ENCODE measurements at regions not wholly inside any gene's neighbourhood (a gene's known extent, or its start where the extent isn't known, plus 50 kb on each side); places are given as distances from the start of the nearest gene placed in this dataset.

GRCh38 chr13:37274569-37275497 lies 169.4 kb upstream of the CSNK1A1L start:
- DNase-seq (ENCODE audit: low read depth), result no peak
- no peak overlapping the region for H3K4me3 ChIP-seq (ENCODE audit: low read depth, low read length)
- TF ChIP-seq CTCF (IDR thresholded peaks at IDR 0.05; ENCODE audit: low read depth, low read length, missing control alignments), result no peak
- in situ Hi-C loops (cut with HindIII; ENCODE audit: low sequenced_read_pairs), result loop anchor here (5.0 kb wide), 1 partner anchor 57 kb away; no protein-coding TSS in a partner anchor

- DNase-seq (ENCODE audit: low read depth), result no peak
These were observed 168.4 kb upstream of the CSNK1A1L start for GRCh38 chr13:37273836-37274235.

GRCh38 chr13:37270226-37271001 lies 164.9 kb upstream of the CSNK1A1L start:
- H3K4me3 ChIP-seq (ENCODE audit: low read depth, low read length), result no peak overlapping the region
- no peak for DNase-seq (ENCODE audit: low read depth)
- in situ Hi-C loops (cut with HindIII; ENCODE audit: low sequenced_read_pairs), result loop anchor here (5.0 kb wide), 1 partner anchor 62 kb away; no protein-coding TSS in a partner anchor
- TF ChIP-seq CTCF (IDR thresholded peaks at IDR 0.05; ENCODE audit: low read depth, low read length, missing control alignments), result no peak

More at GRCh38 chr13:37273836-37274235, 168.4 kb upstream of the CSNK1A1L start:
- H3K4me3 ChIP-seq (ENCODE audit: low read depth, low read length), result no peak overlapping the region
- TF ChIP-seq CTCF (IDR thresholded peaks at IDR 0.05; ENCODE audit: low read depth, low read length, missing control alignments), result no peak
- in situ Hi-C loops (cut with HindIII; ENCODE audit: low sequenced_read_pairs), result loop anchor here (5.0 kb wide), 1 partner anchor 58 kb away; no protein-coding TSS in a partner anchor

GRCh38 chr13:37263871-37264270 lies 158.4 kb upstream of the CSNK1A1L start:
- no peak for TF ChIP-seq CTCF (IDR thresholded peaks at IDR 0.05; ENCODE audit: low read depth, low read length, missing control alignments)
- no peak for DNase-seq (ENCODE audit: low read depth)
- in situ Hi-C loops (cut with HindIII; ENCODE audit: low sequenced_read_pairs), result no loop called here
- no peak overlapping the region for H3K4me3 ChIP-seq (ENCODE audit: low read depth, low read length)

GRCh38 chr13:37257706-37258105 lies 152.2 kb upstream of the CSNK1A1L start:
- in situ Hi-C loops (cut with HindIII; ENCODE audit: low sequenced_read_pairs), result no loop called here
- DNase-seq (ENCODE audit: low read depth), result no peak
- H3K4me3 ChIP-seq (ENCODE audit: low read depth, low read length), result no peak overlapping the region
- no peak for TF ChIP-seq CTCF (IDR thresholded peaks at IDR 0.05; ENCODE audit: low read depth, low read length, missing control alignments)

GRCh38 chr13:37257051-37257450 lies 151.6 kb upstream of the CSNK1A1L start:
- no peak overlapping the region for H3K4me3 ChIP-seq (ENCODE audit: low read depth, low read length)
- in situ Hi-C loops (cut with HindIII; ENCODE audit: low sequenced_read_pairs), result no loop called here
- no peak for DNase-seq (ENCODE audit: low read depth)
- TF ChIP-seq CTCF (IDR thresholded peaks at IDR 0.05; ENCODE audit: low read depth, low read length, missing control alignments), result no peak
